Activated naive CD4-positive, alpha-beta T cell treated with Interleukin-2 at 50 U/mL for 16 hours (primary cell): ENCODE measurements at regions not wholly inside any gene's neighbourhood (a gene's known extent, or its start where the extent isn't known, plus 50 kb on each side); places are given as distances from the start of the nearest gene placed in this dataset.

Experiments
- DNase-seq: peaks from one replicate; pipeline ENCODE4 v3.0.0-alpha.2; 2020

- DNase-seq = no peak
Measured at GRCh38 chr1:22338071-22338765, 113.4 kb upstream of the ZBTB40 start.

DNA sequence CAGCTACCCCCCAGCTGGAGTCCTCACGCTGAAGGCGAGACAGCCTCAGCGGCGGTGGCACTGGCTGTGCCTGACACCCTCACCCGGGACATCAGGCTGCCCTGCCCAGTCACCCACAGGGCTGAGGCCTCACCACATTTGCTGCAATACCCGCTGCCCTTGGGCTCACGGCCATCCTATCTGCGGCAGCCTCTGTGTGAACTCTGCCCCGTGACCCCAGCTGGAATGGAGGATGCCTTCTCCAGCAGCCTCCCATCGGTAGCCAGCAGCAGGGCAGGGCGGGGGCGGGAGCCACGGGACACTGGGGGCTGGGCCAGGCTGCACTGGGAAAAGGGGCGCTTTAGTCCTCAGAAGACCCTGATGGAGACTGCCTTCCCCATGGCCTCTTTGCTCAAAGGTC is 112.4 kb upstream of the ZBTB40 start:
- no peak for DNase-seq

- DNase-seq = no peak
Measured at GRCh38 chr1:22340066-22340465, 111.6 kb upstream of the ZBTB40 start.

DNA sequence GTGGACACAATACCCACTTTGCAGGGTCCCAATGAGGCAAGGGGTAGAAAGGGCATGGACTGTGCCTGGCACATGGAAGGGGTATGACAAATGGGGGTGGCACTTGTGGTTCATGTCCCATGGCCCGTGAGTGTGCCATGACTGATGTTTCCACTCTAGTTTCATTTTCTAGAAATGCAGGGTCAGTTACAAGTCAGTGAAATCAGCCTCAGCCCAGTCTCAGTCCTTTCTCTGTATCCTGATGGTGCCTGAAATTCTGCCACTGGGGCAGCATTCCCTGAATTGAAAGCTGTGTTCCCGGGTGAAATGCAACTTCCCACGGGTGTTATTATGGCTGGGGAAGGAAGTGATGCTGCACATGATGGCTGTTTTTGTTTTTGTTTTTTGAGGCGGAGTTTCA is 110.8 kb upstream of the ZBTB40 start:
- DNase-seq = no peak

DNA sequence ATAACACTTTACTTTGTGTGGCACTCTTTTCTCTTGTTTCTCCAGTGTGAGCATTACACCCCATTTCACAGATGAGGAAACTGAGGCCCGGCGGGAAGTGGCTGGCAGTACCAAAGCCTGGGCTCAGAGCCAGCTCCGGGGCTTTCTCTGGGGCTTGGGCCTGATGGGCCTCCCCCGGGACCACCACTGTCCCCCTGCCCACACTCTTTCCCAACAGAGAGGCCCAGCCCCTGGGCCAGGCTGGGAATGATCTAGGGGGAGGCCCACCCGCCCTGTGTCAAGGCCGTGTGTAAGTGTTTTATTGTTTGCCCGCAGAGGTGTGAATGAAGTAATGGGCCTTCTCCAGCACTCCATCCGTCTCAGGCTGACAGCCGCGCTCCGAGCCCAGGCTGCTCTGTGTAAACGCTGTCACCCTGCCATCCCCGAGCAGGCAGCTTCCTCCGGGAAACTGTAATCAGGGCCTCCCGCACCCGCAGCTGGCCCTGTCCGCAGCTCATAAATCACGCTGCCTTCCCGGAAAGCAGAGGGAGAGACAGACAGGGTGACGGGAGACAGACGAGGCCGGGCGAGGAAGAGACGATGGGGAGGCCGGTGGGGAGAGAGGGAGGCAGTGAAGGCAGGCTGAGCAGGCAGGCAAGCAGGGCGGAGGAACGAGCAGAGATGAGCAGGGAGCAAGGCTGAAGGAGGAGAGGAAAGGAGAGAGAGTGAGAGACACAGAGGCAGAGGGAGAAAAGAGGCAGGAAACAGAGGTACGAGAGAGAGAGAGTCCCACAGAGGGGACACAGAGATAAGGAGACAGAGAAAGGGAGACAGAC is 109.7 kb upstream of the ZBTB40 start:
- DNase-seq = no peak

- no peak for DNase-seq
Measured at GRCh38 chr1:22342734-22343191, 108.9 kb upstream of the ZBTB40 start.

GRCh38 chr1:22343456-22344328 is 108.0 kb upstream of the ZBTB40 start:
- DNase-seq = no peak

- DNase-seq = no peak
Measured at GRCh38 chr1:22344329-22344630, 107.4 kb upstream of the ZBTB40 start.

DNA sequence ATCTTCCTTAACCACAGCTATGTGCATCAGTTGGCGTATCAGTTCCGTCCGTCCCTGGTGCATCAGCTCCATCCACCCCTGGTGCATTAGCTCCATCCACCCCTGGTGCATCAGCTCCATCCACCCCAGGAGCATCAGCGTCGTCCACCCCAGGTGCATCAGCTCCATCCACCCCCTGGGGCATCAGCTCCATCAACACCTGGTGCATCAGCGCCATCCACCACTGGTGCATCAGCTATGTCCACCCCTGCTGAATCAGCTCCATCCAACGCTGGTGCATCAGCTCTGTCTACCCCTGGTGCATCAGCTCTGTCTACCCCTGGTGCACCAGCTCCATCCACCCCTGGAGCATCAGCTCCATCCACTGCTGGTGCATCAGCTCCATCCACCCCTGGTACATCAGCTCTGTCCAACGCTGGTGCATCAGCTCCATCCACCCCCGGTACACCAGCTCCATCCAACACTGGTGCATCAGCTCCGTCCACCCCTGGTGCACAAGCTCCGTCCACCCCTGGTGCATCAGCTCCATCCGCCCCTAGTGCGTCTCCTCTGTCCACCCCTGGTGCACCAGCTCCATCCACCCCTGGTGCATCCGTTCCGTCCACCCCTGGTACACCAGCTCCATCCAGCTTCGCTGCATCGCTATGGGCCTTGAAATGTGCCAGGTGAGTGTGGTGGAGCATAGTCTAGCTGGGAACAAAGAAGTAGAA is 106.6 kb upstream of the ZBTB40 start:
- no peak for DNase-seq

- DNase-seq = no peak
Measured at GRCh38 chr1:22347854-22348760, 103.5 kb upstream of the ZBTB40 start.

- no peak for DNase-seq
Measured at GRCh38 chr1:22349362-22350043, 102.1 kb upstream of the ZBTB40 start.

DNA sequence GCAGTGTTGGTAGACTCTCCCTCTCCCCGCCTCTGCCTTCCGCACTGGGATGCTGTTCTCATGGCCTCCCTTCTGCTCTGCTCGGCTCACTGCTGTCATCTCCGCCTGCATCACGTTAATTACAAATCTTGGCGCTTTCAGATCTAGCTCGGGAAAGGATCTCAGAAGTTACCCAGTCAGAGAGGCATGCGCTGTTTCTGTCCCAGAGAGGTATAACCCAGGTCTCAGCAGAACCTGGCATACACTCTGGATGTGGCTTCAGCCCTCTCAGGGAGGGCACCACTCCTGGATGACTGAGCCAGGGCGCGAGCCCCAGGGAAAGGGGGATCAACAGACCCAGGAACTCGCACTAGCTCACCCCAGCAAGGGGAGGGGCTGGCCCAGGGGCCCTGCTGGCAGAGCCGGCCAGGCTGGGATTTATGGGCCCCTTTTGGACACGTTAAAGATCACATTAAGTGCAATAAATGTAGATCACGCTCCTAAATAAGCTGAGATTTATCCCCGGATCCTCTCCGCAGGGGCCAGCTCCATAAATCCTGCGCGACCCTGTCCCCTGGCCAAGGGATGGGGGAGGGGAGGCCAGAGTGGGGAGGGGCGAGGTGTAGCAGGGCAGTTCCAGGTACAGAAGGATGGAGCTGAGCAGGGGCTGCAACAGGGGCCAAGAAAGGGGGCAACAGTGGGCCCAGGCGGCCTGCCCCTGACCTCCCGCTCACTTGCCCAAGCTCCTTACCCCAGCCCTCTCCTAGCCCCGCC is 101.3 kb upstream of the ZBTB40 start:
- no peak for DNase-seq

DNA sequence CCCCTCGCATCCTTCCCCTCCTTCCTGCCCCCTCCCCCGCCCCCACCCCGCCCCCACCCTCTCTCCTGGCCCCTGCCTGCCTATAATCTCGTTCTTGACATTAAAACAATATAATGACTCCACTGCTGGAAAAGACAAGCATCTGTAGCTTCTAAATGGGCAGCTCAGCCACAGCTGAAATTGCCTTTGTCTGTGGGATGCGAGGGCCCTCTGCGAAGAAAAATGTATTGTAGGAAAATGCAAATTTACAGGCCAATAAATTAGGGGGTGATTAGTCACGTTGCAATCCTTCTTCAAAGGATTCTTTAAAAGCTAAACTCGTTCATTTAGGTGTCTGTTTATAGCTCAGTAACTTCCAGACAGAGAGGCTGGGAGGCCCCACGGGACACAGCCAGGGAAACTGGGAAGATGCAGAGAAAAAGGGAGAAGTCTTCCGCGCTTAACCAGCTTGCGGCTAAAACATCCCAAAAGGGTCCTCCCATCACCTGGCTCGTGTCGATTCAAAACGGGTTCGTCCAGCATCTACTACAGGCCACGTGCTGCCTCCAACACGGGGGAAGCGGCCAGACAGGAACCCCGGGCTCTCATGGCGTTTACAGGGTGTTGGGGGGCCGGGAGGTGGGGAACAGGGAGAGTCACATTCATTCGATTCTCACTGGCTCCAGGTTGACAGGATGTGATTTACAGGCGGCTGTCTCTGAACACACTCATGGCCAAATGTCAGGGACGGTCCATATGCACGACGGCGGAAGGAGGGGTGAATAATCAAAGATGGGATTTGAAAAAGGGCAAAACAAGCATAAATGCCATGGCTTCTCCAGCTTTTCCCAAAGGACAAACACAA is 100.5 kb upstream of the ZBTB40 start:
- no peak for DNase-seq

- DNase-seq = no peak
Measured at GRCh38 chr1:22351768-22352080, 99.9 kb upstream of the ZBTB40 start.

GRCh38 chr1:22352355-22352754 is 99.3 kb upstream of the ZBTB40 start:
- no peak for DNase-seq

GRCh38 chr1:22352896-22353295 is 98.8 kb upstream of the ZBTB40 start:
- no peak for DNase-seq

DNA sequence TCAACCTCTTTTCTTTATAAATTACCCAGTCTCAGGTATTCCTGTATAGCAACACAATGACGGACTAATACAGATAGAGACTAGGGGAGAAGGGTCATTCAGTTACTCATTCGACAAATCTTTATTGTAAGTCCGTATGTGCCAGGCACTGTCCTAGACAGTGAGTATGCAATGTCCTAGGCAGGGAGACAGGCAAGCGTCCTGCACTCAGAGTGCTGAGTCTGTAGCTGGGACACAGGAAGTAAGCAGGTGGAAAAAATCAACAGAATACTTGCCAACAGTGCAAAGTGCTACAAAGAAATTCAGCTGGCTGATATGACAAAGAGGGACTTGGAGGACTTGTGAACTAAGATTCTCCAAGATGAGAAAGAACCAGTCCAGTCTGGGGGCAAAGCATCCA is 92.2 kb upstream of the ZBTB40 start:
- DNase-seq = no peak

GRCh38 chr1:22362626-22363402 is 88.8 kb upstream of the ZBTB40 start:
- DNase-seq = no peak
